Muscle layer of duodenum (tissue), 2 donors: ENCODE measurements at regions not wholly inside any gene's neighbourhood (a gene's known extent, or its start where the extent isn't known, plus 50 kb on each side); places are given as distances from the start of the nearest gene placed in this dataset.

Source experiments
- H3K27ac ChIP-seq: one replicate; pipeline ENCODE4 v1.7.0; 2013; ENCODE audit warnings: mild to moderate bottlenecking, low read length
- H3K27me3 ChIP-seq: one replicate; pipeline ENCODE4 v1.7.0; 2013; ENCODE audit warnings: low read depth, mild to moderate bottlenecking, control low read depth, low read length
- H3K36me3 ChIP-seq, 2 donors: one replicate each; pipeline ENCODE4 v1.7.0; 2013; ENCODE audit warnings: low read length in 2 of 2, control low read depth in 1 of 2, mild to moderate bottlenecking in 1 of 2; ENCODE audit not compliant: insufficient read depth in 2 of 2, control insufficient read depth in 1 of 2
- H3K4me1 ChIP-seq, 2 donors: one replicate each; pipeline ENCODE4 v1.7.0; 2013; ENCODE audit warnings: low read length in 2 of 2, mild to moderate bottlenecking in 2 of 2, control low read depth in 1 of 2, moderate library complexity in 1 of 2; ENCODE audit not compliant: insufficient read depth in 2 of 2, control insufficient read depth in 1 of 2
- H3K4me3 ChIP-seq, 2 donors: one replicate each; pipeline ENCODE4 v1.7.0; 2013; ENCODE audit warnings: low read length in 2 of 2, low read depth in 1 of 2, mild to moderate bottlenecking in 1 of 2
- H3K9me3 ChIP-seq, 2 donors: one replicate each; pipeline ENCODE4 v1.7.0; 2013; ENCODE audit warnings: low read length in 2 of 2, control low read depth in 1 of 2, mild to moderate bottlenecking in 1 of 2; ENCODE audit not compliant: control insufficient read depth in 1 of 2
- donor health status: healthy.

- Histone ChIP-seq H3K4me3 (no peak overlapping the region), H3K4me1 (no peaks in the 10 kb centered on the region), H3K36me3 (no peaks in the 10 kb centered on the region), H3K27ac (no peak overlapping the region), H3K9me3 (no peaks in the 10 kb centered on the region), H3K27me3 (no peaks in the 10 kb centered on the region)
These were observed 90.2 kb upstream of the RIPOR2 start for GRCh38 chr6:25025919-25026301.

DNA sequence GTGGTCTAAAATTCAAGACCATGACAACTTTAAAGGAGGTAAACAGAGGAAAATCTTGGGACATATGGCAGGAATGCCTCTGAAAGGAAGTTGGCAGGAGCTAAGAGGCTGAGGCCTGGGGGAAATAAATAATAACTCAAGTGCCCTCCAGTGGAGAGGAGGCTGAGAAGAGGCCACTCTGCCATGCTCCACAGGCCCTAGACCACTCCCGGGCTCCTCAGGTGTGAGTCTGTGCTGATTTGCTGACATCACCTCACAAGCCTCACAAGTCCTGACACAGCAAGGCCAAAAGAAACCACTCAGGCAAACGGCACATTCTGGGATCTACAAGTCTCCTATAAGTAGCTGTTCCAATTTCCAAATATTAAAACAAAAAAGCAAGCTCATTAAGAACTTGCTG lies 91.0 kb upstream of the RIPOR2 start:
- Histone ChIP-seq H3K36me3 (no peaks in the 10 kb centered on the region), H3K27me3 (no peaks in the 10 kb centered on the region), H3K4me3 (no peak overlapping the region), H3K27ac (no peak overlapping the region), H3K4me1 (no peaks in the 10 kb centered on the region), H3K9me3 (no peaks in the 10 kb centered on the region)

- Histone ChIP-seq H3K9me3 (no peaks in the 10 kb centered on the region), H3K27me3 (no peaks in the 10 kb centered on the region), H3K36me3 (no peaks in the 10 kb centered on the region), H3K4me3 (no peak overlapping the region), H3K4me1 (no peaks in the 10 kb centered on the region), H3K27ac (no peak overlapping the region)
These were observed 91.6 kb upstream of the RIPOR2 start for GRCh38 chr6:25027221-25027916.

- Histone ChIP-seq H3K9me3 (no peaks in the 10 kb centered on the region), H3K27me3 (no peaks in the 10 kb centered on the region), H3K27ac (no peak overlapping the region), H3K4me1 (no peaks in the 10 kb centered on the region), H3K4me3 (no peak overlapping the region), H3K36me3 (no peaks in the 10 kb centered on the region)
These were observed 92.6 kb upstream of the RIPOR2 start for GRCh38 chr6:25028328-25028727.

- Histone ChIP-seq H3K27me3 (no peaks in the 10 kb centered on the region), H3K36me3 (no peaks in the 10 kb centered on the region), H3K4me1 (no peaks in the 10 kb centered on the region), H3K4me3 (no peak overlapping the region), H3K27ac (no peak overlapping the region), H3K9me3 (no peaks in the 10 kb centered on the region)
These were observed 97.2 kb upstream of the RIPOR2 start for GRCh38 chr6:25032934-25033333.

DNA sequence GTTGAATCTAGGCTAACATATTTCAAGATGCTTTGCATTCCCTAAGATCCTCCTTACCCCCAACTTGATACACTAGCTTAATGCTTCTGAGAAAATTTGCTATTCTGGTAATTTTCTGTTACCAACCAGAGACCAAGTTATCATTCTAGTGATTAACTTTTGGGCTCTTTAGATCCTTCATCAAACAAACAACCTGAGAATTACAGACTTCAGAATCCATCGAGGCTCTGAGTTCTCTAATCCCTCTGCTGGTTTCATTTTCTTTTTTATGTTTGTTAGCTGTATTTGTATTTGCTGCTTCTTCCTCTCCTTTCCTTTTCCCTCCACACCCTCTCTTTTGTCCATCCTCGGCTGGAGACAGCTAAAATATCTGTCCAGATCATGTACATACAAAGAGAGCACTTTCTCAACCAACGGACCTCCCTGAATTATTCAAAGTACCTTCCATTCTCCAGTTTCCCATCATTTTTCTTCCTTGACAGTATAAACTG lies 98.7 kb upstream of the RIPOR2 start:
- Histone ChIP-seq H3K4me3 (peak overlapping the region; percentile 17 to 38), H3K27ac (peak overlapping the region; percentile 49), H3K9me3 (no peaks in the 10 kb centered on the region)

GRCh38 chr6:25035174-25035511 lies 99.4 kb upstream of the RIPOR2 start:
- H3K27ac ChIP-seq: peak overlapping the region; percentile 49

More for the DNA sequence above, 98.7 kb upstream of the RIPOR2 start:
- no peaks in the 10 kb centered on the region for H3K27me3 ChIP-seq
- H3K36me3 ChIP-seq: no peaks in the 10 kb centered on the region
- no peaks in the 10 kb centered on the region for H3K4me1 ChIP-seq

GRCh38 chr6:25035512-25036435 lies 100.0 kb upstream of the RIPOR2 start:
- Histone ChIP-seq H3K4me3 (peak overlapping the region in 1 of 2 donors; percentile 37), H3K4me1 (no peaks in the 10 kb centered on the region), H3K27ac (peak overlapping the region; percentile 49), H3K9me3 (no peaks in the 10 kb centered on the region), H3K27me3 (no peaks in the 10 kb centered on the region), H3K36me3 (no peaks in the 10 kb centered on the region)

More at GRCh38 chr6:25035174-25035511, 99.4 kb upstream of the RIPOR2 start:
- Histone ChIP-seq H3K4me3 (peak overlapping the region in 1 of 2 donors; percentile 38), H3K27me3 (no peaks in the 10 kb centered on the region), H3K4me1 (no peaks in the 10 kb centered on the region), H3K9me3 (no peaks in the 10 kb centered on the region), H3K36me3 (no peaks in the 10 kb centered on the region)

DNA sequence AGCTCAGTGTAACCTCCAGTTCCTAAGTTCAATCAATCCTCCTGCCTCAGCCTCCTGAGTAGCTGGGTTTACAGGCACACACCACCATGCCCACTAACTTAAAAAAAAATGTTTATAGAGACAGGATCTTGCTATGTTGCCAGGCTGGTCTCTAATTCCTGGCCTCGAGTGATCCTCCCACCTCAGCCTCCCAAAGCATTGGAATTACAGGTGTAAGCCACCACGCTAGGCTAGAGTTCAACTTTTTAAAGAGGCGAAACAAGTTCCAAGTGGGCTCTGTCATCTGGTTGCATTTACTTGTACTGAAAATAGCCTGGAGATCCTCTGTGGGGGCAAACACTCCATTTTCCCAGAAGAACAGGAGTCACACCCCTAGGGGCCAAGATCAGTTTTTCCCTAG lies 100.7 kb upstream of the RIPOR2 start:
- H3K9me3 ChIP-seq: no peaks in the 10 kb centered on the region
- no peaks in the 10 kb centered on the region for H3K27me3 ChIP-seq
- no peaks in the 10 kb centered on the region for H3K4me1 ChIP-seq
- no peak overlapping the region for H3K4me3 ChIP-seq
- H3K36me3 ChIP-seq: no peaks in the 10 kb centered on the region
- H3K27ac ChIP-seq: no peak overlapping the region

GRCh38 chr6:25038300-25038699 lies 102.5 kb upstream of the RIPOR2 start:
- H3K27ac ChIP-seq: no peak overlapping the region
- no peaks in the 10 kb centered on the region for H3K4me1 ChIP-seq

DNA sequence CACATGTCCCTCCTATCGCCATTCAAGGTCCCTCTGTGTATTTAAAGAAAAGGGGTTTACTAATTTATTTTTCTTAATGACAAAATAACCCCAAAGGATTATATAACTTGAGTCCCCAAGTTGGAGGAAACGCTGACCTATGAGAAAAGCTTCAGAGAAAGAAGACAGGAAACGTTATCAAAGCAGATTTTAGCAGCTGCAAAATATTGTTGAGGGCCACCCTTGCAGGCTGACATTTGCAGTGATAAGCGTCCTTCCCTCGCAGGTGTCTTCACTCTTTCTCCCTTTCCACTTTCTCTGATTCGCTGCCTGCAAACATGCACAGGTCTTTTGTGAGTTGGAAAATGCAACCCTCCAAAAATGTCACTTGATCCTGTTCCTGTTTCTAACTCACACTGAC lies 103.2 kb upstream of the RIPOR2 start:
- no peak overlapping the region for H3K27ac ChIP-seq
- no peaks in the 10 kb centered on the region for H3K27me3 ChIP-seq
- H3K4me1 ChIP-seq: no peaks in the 10 kb centered on the region
- no peak overlapping the region for H3K4me3 ChIP-seq
- H3K36me3 ChIP-seq: no peaks in the 10 kb centered on the region
- no peaks in the 10 kb centered on the region for H3K9me3 ChIP-seq

More at GRCh38 chr6:25038300-25038699, 102.5 kb upstream of the RIPOR2 start:
- no peaks in the 10 kb centered on the region for H3K9me3 ChIP-seq
- H3K36me3 ChIP-seq: no peaks in the 10 kb centered on the region
- no peaks in the 10 kb centered on the region for H3K27me3 ChIP-seq
- no peak overlapping the region for H3K4me3 ChIP-seq
